Retinal pigment epithelial cell (primary cell): ENCODE measurements at regions not wholly inside any gene's neighbourhood (a gene's known extent, or its start where the extent isn't known, plus 50 kb on each side); places are given as distances from the start of the nearest gene placed in this dataset.
"Not testable (repeated sequence)": the region's sequence is repeated elsewhere in the genome, so short reads cannot be mapped to it uniquely, and the experiment has no call there.

Experiments
- DNase-seq: peaks from one replicate; pipeline ENCODE4 v3.0.0-alpha.2; 2010; ENCODE audit warnings: low read depth
- H3K4me3 ChIP-seq: 2 replicates; pipeline ENCODE4 v1.5.1; 2011; ENCODE audit warnings: mild to moderate bottlenecking, low read length, control low read depth, moderate library complexity
- TF ChIP-seq, protein P1 (sequence below): conservative IDR thresholded peaks from 2 replicates; pipeline ENCODE4 v1.5.1; 2011; ENCODE audit warnings: low read depth, low read length, control low read depth, inconsistent platforms

GRCh38 chr3:31203960-31204795, 309.7 kb upstream of the GADL1 start:
- TF ChIP-seq, protein P1, sequence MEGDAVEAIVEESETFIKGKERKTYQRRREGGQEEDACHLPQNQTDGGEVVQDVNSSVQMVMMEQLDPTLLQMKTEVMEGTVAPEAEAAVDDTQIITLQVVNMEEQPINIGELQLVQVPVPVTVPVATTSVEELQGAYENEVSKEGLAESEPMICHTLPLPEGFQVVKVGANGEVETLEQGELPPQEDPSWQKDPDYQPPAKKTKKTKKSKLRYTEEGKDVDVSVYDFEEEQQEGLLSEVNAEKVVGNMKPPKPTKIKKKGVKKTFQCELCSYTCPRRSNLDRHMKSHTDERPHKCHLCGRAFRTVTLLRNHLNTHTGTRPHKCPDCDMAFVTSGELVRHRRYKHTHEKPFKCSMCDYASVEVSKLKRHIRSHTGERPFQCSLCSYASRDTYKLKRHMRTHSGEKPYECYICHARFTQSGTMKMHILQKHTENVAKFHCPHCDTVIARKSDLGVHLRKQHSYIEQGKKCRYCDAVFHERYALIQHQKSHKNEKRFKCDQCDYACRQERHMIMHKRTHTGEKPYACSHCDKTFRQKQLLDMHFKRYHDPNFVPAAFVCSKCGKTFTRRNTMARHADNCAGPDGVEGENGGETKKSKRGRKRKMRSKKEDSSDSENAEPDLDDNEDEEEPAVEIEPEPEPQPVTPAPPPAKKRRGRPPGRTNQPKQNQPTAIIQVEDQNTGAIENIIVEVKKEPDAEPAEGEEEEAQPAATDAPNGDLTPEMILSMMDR: no peak

DNA sequence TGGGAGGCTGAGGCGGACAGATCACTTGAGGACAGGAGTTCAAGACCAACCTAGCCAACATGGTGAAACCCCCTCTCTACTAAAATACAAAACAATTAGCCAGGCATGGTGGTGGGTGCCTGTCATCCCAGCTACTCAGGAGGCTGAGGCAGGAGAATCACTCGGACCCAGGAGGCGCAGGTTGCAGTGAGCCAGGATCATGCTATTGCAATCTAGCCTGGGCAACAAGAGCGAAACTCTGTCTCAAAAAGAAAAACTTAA, 310.3 kb upstream of the GADL1 start:
- not testable (repeated sequence) for H3K4me3 ChIP-seq, DNase-seq

More at GRCh38 chr3:31203960-31204795, 309.7 kb upstream of the GADL1 start:
- DNase-seq: no peak
- H3K4me3 ChIP-seq: no peak overlapping the region

- TF ChIP-seq, protein P1: peak; percentile 40
- no peak overlapping the region for H3K4me3 ChIP-seq
- DNase-seq: no peak
These were observed 315.7 kb upstream of the GADL1 start for GRCh38 chr3:31210068-31210645.

GRCh38 chr3:31213869-31214486, 318.7 kb upstream of the STT3B start:
- no peak for DNase-seq
- H3K4me3 ChIP-seq: no peak overlapping the region
- TF ChIP-seq, protein P1: no peak

GRCh38 chr3:31218082-31218481, 314.6 kb upstream of the STT3B start:
- no peak for DNase-seq
- no peak overlapping the region for H3K4me3 ChIP-seq
- TF ChIP-seq, protein P1: no peak

DNA sequence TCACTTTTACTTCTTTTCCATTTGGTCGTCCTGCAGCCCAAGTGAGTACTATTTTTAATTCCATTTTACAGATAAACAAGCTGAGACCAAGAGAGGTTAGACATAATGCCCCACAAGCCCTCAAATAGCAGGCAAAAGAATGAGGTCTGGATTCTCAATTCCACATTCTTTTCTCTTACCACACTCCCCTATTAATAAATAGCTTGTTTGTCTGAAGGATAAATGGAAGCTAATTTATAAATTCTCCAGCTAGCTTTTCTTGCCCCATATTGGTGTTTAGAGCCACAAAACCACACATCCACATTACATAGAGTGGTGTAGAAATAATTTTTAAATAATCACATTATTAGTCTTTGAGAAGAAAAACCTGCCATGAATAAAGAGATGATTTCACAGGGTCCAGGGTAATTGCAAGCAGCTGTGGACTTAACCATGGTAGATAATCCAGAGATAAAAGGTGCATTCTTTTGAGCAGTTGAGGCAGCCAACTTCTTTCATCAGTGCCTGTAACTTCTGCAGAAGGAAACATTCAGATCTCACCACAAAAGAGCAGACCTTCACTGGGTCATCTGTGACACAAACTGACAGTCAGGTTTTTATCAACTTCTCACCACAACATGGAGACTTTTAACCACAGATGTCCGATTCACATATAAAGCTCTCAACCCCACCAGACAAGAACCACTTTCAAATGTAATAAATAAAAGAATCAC, 313.4 kb upstream of the STT3B start:
- no peak for DNase-seq
- no peak overlapping the region for H3K4me3 ChIP-seq
- TF ChIP-seq, protein P1: no peak

- TF ChIP-seq, protein P1: no peak
- no peak for DNase-seq
- no peak overlapping the region for H3K4me3 ChIP-seq
These were observed 312.3 kb upstream of the STT3B start for GRCh38 chr3:31220431-31220830.
